Endothelial cell of umbilical vein (primary cell): ENCODE measurements at regions not wholly inside any gene's neighbourhood (a gene's known extent, or its start where the extent isn't known, plus 50 kb on each side); places are given as distances from the start of the nearest gene placed in this dataset.

Experiments
- BruUV-seq: library from RNA; stranded (reverse); fragments of 400-500 nt; replicated peaks from 2 replicates; lab custom pipeline; 2021; lab: Mats Ljungman, UMichigan
- CTCF ChIA-PET: fragments of 300-600, 350-600 bp; sonication (Branson Sonifier 250); formaldehyde crosslinking; loops from one replicate; lab custom pipeline; 2021; ENCODE audit warnings: antibody characterized with exemption, inconsistent platforms; lab: Charles Lee
- POLR2A ChIA-PET: fragments of 300-600, 350-600 bp; sonication (Branson Sonifier 250); formaldehyde crosslinking; loops from one replicate; lab custom pipeline; 2021; ENCODE audit warnings: antibody characterized with exemption, inconsistent platforms; lab: Charles Lee
- DNase-seq: peaks from one replicate; pipeline ENCODE4 v3.0.0-alpha.2; 2011; ENCODE audit warnings: low read depth, low spot score
- FAIRE-seq: peaks from 2 replicates; lab custom pipeline; 2011; peaks lifted over from hg19 to GRCh38; lab: Jason Lieb, UNC
- H2AFZ ChIP-seq: 2 replicates; pipeline ENCODE4 v1.6.0; 2012; ENCODE audit warnings: low read depth, low read length, control low read depth, inconsistent platforms
- H3K27ac ChIP-seq: 2 replicates; pipeline ENCODE4 v1.5.1; 2011; ENCODE audit warnings: low read depth, mild to moderate bottlenecking, control low read depth, low read length, moderate library complexity; ENCODE audit not compliant: insufficient read depth
- H3K27me3 ChIP-seq, 2 experiments: 2 replicates each; pipeline versions ENCODE4 v1.6.0 to v1.6.1; 2011; ENCODE audit warnings: low read length in 2 of 2, mixed read lengths in 1 of 2; ENCODE audit not compliant: control insufficient read depth in 2 of 2, insufficient read depth in 2 of 2
- H3K36me3 ChIP-seq, 2 experiments: 2 replicates in 1 of 2; 3 replicates in 1 of 2; pipeline ENCODE4 v1.5.1; 2011; ENCODE audit warnings: low read length in 2 of 2, mild to moderate bottlenecking in 1 of 2, moderate library complexity in 1 of 2; ENCODE audit not compliant: control insufficient read depth in 2 of 2, insufficient read depth in 2 of 2; ENCODE audit errors: extremely low read depth in 1 of 2
- H3K4me1 ChIP-seq: 3 replicates; pipeline ENCODE4 v1.5.1; 2011; ENCODE audit warnings: mild to moderate bottlenecking, low read length; ENCODE audit not compliant: control insufficient read depth, insufficient read depth; ENCODE audit errors: extremely low read depth
- H3K4me2 ChIP-seq: 2 replicates; pipeline ENCODE4 v1.6.1; 2011; ENCODE audit warnings: low read length, control low read depth, mixed read lengths; ENCODE audit not compliant: insufficient read depth
- H3K4me3 ChIP-seq, 3 experiments: fragments of 200-600 bp in 1 of 3; sonication (generic), shearing (Covaris generic) in 1 of 3; replicated peaks in 1 of 3; 2 replicates each; pipeline ENCODE4 v1.5.1; 2011 to 2016; ENCODE audit warnings: control low read depth in 3 of 3, low read length in 3 of 3, mild to moderate bottlenecking in 2 of 3, inconsistent platforms in 1 of 3, low read depth in 1 of 3, moderate library complexity in 1 of 3; ENCODE audit not compliant: insufficient read depth in 1 of 3
- H3K79me2 ChIP-seq: 2 replicates; pipeline ENCODE4 v1.6.0; 2012; ENCODE audit warnings: low read length, inconsistent platforms; ENCODE audit not compliant: control insufficient read depth, insufficient read depth
- H3K9ac ChIP-seq: replicated peaks from 2 replicates; pipeline ENCODE3; 2011; ENCODE audit warnings: low read length, control low read depth; ENCODE audit not compliant: insufficient read depth; ENCODE audit errors: extremely low read depth
- H3K9me1 ChIP-seq: replicated peaks from 3 replicates; pipeline ENCODE4 v1.6.0; 2011; ENCODE audit warnings: mild to moderate bottlenecking, low read length; ENCODE audit not compliant: control insufficient read depth, insufficient read depth; ENCODE audit errors: extremely low read depth
- H3K9me3 ChIP-seq: replicated peaks from 2 replicates; pipeline ENCODE4 v1.5.1; 2012; ENCODE audit warnings: low read length, inconsistent platforms; ENCODE audit not compliant: control insufficient read depth, insufficient read depth
- H4K20me1 ChIP-seq: replicated peaks from 2 replicates; pipeline ENCODE3; 2011; ENCODE audit warnings: mild to moderate bottlenecking, low read length; ENCODE audit not compliant: control insufficient read depth, insufficient read depth; ENCODE audit errors: extremely low read depth
- CTCF ChIP-seq, 2 donors: IDR thresholded peaks; 1 replicate in 1 of 2; 2 replicates in 1 of 2; pipeline ENCODE4 v1.5.1; 2011; ENCODE audit warnings: low read length in 2 of 2, mild to moderate bottlenecking in 2 of 2, moderate library complexity in 2 of 2, control low read depth in 1 of 2, inconsistent platforms in 1 of 2, low read depth in 1 of 2; ENCODE audit not compliant: insufficient read depth in 1 of 2; ENCODE audit errors: extremely low read depth in 1 of 2
- EZH2 ChIP-seq: IDR thresholded peaks from 2 replicates; pipeline ENCODE4 v1.6.1; 2012; ENCODE audit warnings: borderline replicate concordance, low read depth, mild to moderate bottlenecking, moderate library complexity, low read length, inconsistent platforms; ENCODE audit not compliant: severe bottlenecking
- GATA2 ChIP-seq: IDR thresholded peaks from 2 replicates; pipeline ENCODE4 v1.7.0; 2011; ENCODE audit warnings: low read depth, mild to moderate bottlenecking, moderate library complexity, mixed read lengths, low read length; ENCODE audit not compliant: insufficient read length, insufficient read depth
- JUN ChIP-seq: IDR thresholded peaks from 2 replicates; pipeline ENCODE4 v1.6.1; 2011; ENCODE audit warnings: borderline replicate concordance, low read depth; ENCODE audit not compliant: insufficient read length, insufficient read depth
- MAX ChIP-seq: IDR thresholded peaks from 2 replicates; pipeline ENCODE4 v1.6.1; 2011; ENCODE audit not compliant: insufficient read depth, insufficient read length
- MYC ChIP-seq: IDR thresholded peaks from one replicate; pipeline ENCODE4 v1.6.1; 2011; ENCODE audit warnings: mild to moderate bottlenecking, low read depth, low read length
- POLR2AphosphoS5 ChIP-seq: IDR thresholded peaks from 2 replicates; pipeline ENCODE4 v1.6.1; 2012; ENCODE audit warnings: low read depth, mild to moderate bottlenecking, control low read depth, low read length, moderate library complexity; ENCODE audit not compliant: insufficient read depth
- dilution Hi-C: fragments of 300-500 bp; cut with MboI; formaldehyde crosslinking; loops from one replicate; pipeline ENCODE4 v1.15.0; 2019; ENCODE audit warnings: low sequenced_read_pairs; ENCODE audit not compliant: extremely low pct_ligation_motif_present
- intact Hi-C: fragments of 100-400 bp; cut with micrococcal nuclease; formaldehyde crosslinking; loops from one replicate; pipeline ENCODE4 v1.10.0; 2022

- dilution Hi-C loops, result no loop called here
- ChIA-PET CTCF (no interaction called here), POLR2A (no interaction called here)
- Histone ChIP-seq H3K4me2 (no peak overlapping the region), H3K4me1 (no peaks in the 10 kb centered on the region), H2AFZ (no peak overlapping the region), H3K79me2 (no peaks in the 10 kb centered on the region), H3K9me1 (no peaks in the 10 kb centered on the region), H3K36me3 (no peaks in the 10 kb centered on the region), H4K20me1 (no peaks in the 10 kb centered on the region), H3K4me3 (no peak overlapping the region), H3K27me3 (no peaks in the 10 kb centered on the region), H3K9me3 (peaks cover 5% of the 10 kb centered on the region), H3K9ac (no peak overlapping the region), H3K27ac (no peak overlapping the region)
- no TSS peak for BruUV-seq
- no peak for DNase-seq
- TF ChIP-seq CTCF (IDR thresholded peaks at IDR 0.05; ENCODE audit: extremely low read depth in 1 of 2, insufficient read depth in 1 of 2, low read depth in 1 of 2, low read length in 2 of 2) (no peak), EZH2 (no peak), GATA2 (no peak), JUN (no peak), MYC (no peak), POLR2AphosphoS5 (no peak), MAX (no peak)
- intact Hi-C loops, result no loop called here
- no peak for FAIRE-seq
These were observed 236.7 kb downstream of the PAX1 start for GRCh38 chr20:21941941-21942805.
